BE2C (cell line): ENCODE measurements at regions not wholly inside any gene's neighbourhood (a gene's known extent, or its start where the extent isn't known, plus 50 kb on each side); places are given as distances from the start of the nearest gene placed in this dataset.

ENCODE experiments used
- DNase-seq: peaks from one replicate; pipeline ENCODE4 v3.0.0-alpha.2; 2020
- H3K27me3 ChIP-seq: fragments of 250-450 bp; sonication (Bioruptor Pico); 2 replicates; pipeline ENCODE4 v1.5.1; 2020; ENCODE audit warnings: mild to moderate bottlenecking
- H3K36me3 ChIP-seq: fragments of 250-450 bp; sonication (Bioruptor Pico); 2 replicates; pipeline ENCODE4 v1.5.1; 2020; ENCODE audit warnings: mild to moderate bottlenecking
- H3K4me1 ChIP-seq: fragments of 250-450 bp; sonication (Bioruptor Pico); 2 replicates; pipeline ENCODE4 v1.5.1; 2020
- H3K4me3 ChIP-seq: 2 replicates; pipeline ENCODE4 v1.5.1; 2011; ENCODE audit warnings: low read depth, low read length
- H3K9me3 ChIP-seq: fragments of 250-450 bp; sonication (Bioruptor Pico); 2 replicates; pipeline ENCODE4 v1.5.1; 2020
- CTCF ChIP-seq: IDR thresholded peaks from 2 replicates; pipeline ENCODE4 v1.5.1; 2012; ENCODE audit warnings: mild to moderate bottlenecking, low read depth, low read length

GRCh38 chr13:82634946-82635345, 1247.3 kb downstream of the SLITRK1 start:
- TF ChIP-seq CTCF = no peak
- H3K4me3 ChIP-seq = no peak overlapping the region
- no peaks in the 10 kb centered on the region for H3K4me1 ChIP-seq
- no peaks in the 10 kb centered on the region; the same call in 1 of the 2 replicates for H3K9me3 ChIP-seq
- DNase-seq = no peak
- no peaks in the 10 kb centered on the region for H3K27me3 ChIP-seq
- no peaks in the 10 kb centered on the region for H3K36me3 ChIP-seq

GRCh38 chr13:82627183-82627582, 1255.1 kb downstream of the SLITRK1 start:
- Histone ChIP-seq H3K9me3 (no peaks in the 10 kb centered on the region), H3K27me3 (no peaks in the 10 kb centered on the region), H3K4me3 (no peak overlapping the region), H3K4me1 (no peaks in the 10 kb centered on the region), H3K36me3 (no peaks in the 10 kb centered on the region)
- no peak for TF ChIP-seq CTCF
- DNase-seq = no peak

GRCh38 chr13:82625717-82626116, 1256.6 kb downstream of the SLITRK1 start:
- no peak for TF ChIP-seq CTCF
- Histone ChIP-seq H3K9me3 (no peaks in the 10 kb centered on the region), H3K4me3 (no peak overlapping the region), H3K4me1 (no peaks in the 10 kb centered on the region), H3K27me3 (no peaks in the 10 kb centered on the region), H3K36me3 (no peaks in the 10 kb centered on the region)
- DNase-seq = no peak

- Histone ChIP-seq H3K4me1 (no peaks in the 10 kb centered on the region), H3K9me3 (no peaks in the 10 kb centered on the region), H3K36me3 (no peaks in the 10 kb centered on the region), H3K27me3 (no peaks in the 10 kb centered on the region), H3K4me3 (no peak overlapping the region)
- no peak for TF ChIP-seq CTCF
- no peak for DNase-seq
These were observed 1267.2 kb downstream of the SLITRK1 start for GRCh38 chr13:82615043-82615442.

- no peaks in the 10 kb centered on the region for H3K36me3 ChIP-seq
- H3K9me3 ChIP-seq = no peaks in the 10 kb centered on the region
- no peak for TF ChIP-seq CTCF
- H3K4me1 ChIP-seq = no peaks in the 10 kb centered on the region
- no peaks in the 10 kb centered on the region for H3K27me3 ChIP-seq
- no peak overlapping the region for H3K4me3 ChIP-seq
- DNase-seq = no peak
These were observed 1268.2 kb downstream of the SLITRK1 start for GRCh38 chr13:82614086-82614485.

- Histone ChIP-seq H3K27me3 (no peaks in the 10 kb centered on the region), H3K4me3 (no peak overlapping the region), H3K9me3 (no peaks in the 10 kb centered on the region), H3K4me1 (no peaks in the 10 kb centered on the region), H3K36me3 (no peaks in the 10 kb centered on the region)
- DNase-seq = no peak
- TF ChIP-seq CTCF = no peak
These were observed 1276.3 kb downstream of the SLITRK1 start for GRCh38 chr13:82606008-82606407.
